HG03039 (cell line): ENCODE measurements at regions not wholly inside any gene's neighbourhood (a gene's known extent, or its start where the extent isn't known, plus 50 kb on each side); places are given as distances from the start of the nearest gene placed in this dataset.
"Not testable (repeated sequence)": the region's sequence is repeated elsewhere in the genome, so short reads cannot be mapped to it uniquely, and the experiment has no call there.

Source experiments
- ATAC-seq: cut with Tn5 transposase; IDR thresholded peaks from one replicate; pipeline ENCODE4 v1.9.1; 2021; ENCODE audit warnings: mild to moderate bottlenecking, moderate library complexity; ENCODE audit not compliant: unreplicated experiment

DNA sequence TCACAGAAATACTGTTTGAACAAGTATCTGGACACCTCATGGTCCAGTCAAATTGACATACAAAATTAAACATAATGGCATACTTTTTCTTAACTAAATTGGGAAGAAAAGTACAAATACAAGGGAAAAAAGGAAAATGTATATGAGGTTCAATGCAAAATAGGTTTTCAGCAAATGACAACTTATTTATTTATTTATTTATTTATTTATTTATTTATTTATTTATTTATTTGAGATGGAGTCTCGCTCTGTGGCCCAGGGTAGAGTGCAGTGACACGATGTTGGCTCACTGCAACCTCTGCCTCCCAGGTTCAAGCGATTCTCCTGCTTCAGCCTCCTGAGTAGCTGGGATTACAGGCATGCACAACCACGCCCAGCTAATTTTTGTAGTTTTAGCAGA lies 424.9 kb upstream of the AKR1E2 start:
- ATAC-seq, result not testable (repeated sequence)

- ATAC-seq, result no peak
These were observed 426.5 kb upstream of the AKR1E2 start for GRCh38 chr10:4399556-4399955.

DNA sequence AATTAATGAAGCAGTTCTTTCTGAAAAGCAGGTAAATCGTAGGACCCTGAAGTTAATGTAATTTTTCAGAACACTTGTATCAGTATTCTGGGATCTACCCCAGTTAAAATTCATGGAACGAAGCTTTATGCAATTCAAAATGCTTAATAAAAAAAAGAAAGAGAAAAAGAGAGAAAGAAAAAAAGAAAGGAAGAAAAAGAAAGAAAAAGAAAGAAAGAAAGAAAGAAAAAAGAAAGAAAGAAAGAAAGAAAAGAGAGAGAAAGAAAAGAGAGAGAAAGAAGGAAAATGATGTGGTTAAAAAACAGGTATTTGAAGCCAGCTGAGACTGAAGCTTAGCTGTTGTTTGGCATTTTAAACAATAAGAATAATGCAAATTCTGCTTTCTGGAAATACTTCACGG lies 427.4 kb upstream of the AKR1E2 start:
- no peak for ATAC-seq

DNA sequence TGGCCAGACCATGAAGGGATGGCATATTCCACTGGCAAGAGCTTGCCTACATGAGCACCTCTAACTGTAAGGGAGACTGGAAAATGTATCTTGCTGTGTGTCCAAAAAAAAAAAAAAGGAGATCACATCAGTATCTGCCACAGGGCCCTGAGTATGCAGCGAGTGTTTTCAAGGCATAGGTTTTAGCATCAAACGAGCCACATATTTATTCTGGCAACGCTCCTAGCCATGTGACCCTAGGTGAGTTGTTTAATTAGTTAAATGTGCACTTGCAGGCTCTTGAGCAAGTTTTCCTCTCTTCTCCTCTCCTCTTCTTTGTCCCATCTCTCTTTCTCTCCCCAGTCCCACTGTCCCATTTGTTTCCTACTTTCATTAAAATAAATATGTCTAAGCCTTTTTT lies 428.7 kb upstream of the AKR1E2 start:
- no peak for ATAC-seq

DNA sequence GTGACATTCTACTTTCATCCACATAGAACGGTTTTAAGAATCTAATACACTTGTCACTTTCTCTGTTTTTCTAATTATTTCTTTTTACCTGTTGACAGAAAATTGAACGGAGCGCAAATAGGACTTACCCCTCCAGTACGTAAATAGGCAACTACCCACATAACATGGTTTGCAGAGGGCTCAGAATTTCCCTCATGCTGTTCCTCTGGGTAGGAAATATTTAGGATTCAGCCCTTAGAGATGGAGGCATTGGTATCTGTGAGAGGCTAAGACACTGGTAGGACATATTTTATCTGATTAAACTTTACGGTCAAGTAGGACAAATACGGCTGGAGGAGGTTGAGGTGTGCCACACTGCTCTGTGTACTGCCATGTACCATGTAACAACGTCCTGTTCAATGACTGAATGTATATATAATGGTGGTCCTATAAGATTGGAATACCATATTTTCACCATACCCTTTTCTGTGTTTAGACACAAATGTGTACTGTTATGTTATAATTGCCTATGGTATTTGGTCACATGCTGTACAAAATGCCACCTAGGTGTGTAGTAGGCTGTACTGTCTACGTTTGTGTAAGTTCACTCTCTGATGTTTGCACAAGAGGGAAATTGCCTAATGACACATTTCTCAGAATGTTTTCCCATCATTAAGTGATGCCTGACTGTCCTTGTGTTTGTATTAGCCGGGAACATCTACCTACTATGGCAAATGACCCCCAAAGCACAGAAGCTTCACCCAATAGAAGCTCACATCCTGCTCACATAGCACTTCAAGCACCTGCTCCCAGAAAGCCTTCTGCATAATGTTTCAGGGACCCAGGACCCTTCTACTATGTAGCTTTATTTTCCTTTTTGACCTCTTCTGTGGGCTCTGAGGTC lies 429.4 kb upstream of the AKR1E2 start:
- ATAC-seq, result no peak

DNA sequence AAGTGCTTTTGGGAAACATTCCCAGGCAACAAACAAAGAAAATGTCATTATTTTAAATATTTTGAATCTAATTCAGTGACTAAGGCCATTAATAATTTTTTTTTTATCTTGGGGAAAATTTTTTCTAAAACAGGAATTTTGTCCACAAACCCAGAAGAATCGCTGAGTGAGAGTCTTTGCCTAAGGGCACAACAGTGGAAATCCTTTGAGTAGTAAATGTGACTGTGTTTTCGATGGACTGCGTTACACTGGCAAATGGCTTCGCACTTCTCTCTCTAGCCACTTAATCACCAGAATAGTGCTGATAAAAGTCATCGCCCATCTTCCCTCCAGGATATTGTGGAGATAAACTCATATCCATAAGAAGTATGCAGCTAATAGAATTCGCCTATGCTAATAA lies 430.3 kb upstream of the AKR1E2 start:
- no peak for ATAC-seq

- not testable (repeated sequence) for ATAC-seq
These were observed 431.6 kb upstream of the AKR1E2 start for GRCh38 chr10:4394455-4394854.

DNA sequence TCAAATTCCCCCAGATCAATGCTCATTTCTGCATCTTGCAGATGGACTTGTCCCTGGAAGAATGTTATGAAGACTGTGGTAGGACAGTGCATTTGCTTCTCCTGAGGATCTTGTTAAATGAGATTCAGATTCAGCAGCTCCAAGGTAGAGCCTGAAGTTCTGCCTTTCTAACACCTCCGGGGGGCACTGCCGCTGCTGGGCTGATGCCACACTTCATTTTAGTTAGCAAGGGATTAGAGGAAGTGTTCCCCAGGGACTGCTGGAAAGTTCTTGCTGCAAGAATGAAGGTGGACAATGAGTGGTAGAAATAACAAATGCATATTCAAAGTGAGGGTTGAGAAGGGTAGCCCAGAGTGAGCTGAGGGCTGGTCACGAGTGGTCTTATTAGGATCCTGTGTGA lies 434.3 kb upstream of the AKR1E2 start:
- ATAC-seq, result no peak

GRCh38 chr10:4390219-4390618 lies 435.8 kb upstream of the AKR1E2 start:
- ATAC-seq, result no peak

- ATAC-seq, result no peak
These were observed 440.7 kb upstream of the AKR1E2 start for GRCh38 chr10:4385231-4385870.

GRCh38 chr10:4384245-4384644 lies 441.8 kb upstream of the AKR1E2 start:
- no peak for ATAC-seq

DNA sequence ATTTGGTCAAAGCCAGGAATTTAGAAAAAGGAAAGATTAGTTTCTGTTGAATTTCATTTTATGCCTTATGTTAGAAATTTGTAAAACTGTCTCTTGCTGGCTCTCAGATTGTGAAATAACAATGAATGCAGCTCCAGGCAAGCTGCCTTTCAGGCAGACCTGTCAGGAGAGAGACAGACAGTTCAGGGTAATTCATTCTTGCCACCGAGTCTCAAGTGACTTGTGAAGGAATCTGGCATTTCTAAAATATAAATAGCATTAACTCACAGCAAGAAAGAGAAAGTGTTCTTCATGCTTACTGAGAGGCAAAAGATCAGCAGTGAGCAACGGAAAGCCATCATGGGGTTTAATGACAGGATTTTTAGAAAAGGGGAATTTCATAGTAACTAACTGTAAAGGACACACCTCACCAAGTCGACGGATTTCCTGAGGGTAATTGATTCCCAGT lies 442.3 kb upstream of the AKR1E2 start:
- no peak for ATAC-seq

GRCh38 chr10:4382811-4383210 lies 443.2 kb upstream of the AKR1E2 start:
- no peak for ATAC-seq

DNA sequence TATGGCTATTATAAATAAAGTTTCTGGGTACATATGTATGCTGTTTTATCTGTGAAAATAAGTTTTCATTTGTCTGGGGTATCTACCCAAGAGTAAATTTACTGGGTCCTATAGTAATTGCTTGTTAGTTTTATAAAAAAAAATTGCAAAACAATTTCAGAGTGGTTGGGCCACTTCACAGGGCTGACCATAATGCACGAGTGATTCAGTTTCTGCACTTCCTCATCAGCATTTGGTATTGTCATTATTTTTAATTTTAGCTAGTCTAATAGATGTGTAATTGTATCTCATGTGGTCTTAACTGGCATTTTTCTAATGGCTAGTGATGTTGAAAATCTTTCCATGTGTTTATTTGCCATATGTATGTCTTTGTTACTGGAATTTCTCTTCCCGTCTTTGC lies 452.4 kb upstream of the AKR1E2 start:
- ATAC-seq, result no peak

- no peak for ATAC-seq
These were observed 452.9 kb upstream of the AKR1E2 start for GRCh38 chr10:4373098-4373497.

DNA sequence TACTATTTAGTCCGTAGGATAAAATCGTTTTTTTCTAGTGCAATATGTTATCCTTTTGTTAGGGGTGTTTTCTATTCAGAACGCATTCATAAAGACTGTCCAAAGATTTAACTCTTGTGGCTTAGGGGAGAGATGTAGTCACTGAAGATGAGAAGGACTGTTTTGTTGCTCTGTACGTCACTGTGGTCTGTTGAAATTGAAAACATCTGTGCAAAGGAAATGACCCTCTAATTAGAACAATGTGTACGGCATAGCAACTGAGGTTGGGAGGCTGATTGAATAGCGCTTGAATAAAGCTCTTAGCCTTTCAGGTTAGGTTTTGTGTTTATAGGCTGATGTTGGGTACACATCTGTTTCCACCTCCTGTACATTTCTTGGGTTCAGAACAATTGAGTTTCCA lies 453.4 kb upstream of the AKR1E2 start:
- no peak for ATAC-seq

DNA sequence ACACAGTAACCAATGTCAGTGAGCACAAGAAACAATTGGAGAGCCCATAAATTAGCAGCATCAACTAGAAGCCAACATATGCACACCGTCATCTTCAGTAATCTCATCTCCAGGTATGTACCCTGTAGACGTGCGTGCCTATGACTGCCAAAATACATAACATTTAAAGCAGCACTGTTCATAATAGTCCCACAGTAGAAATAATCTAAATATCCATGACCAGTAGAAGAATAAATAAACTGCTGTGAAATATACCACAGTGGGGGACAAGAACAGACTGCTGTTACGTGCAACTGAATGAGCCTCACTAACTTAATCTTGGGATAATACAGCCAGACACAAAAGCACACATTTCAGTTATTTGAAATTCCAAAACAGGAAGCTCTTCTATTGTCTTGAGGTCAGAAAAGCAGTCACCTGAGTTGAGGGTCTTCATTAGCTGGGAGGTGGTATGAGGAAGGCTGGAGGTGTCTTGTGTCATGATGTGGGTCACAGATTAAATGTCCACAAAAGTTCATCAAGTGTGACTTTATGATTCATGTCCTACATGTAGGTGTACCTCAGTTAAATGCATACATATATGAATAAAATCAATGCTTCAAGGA lies 454.2 kb upstream of the AKR1E2 start:
- ATAC-seq, result no peak

DNA sequence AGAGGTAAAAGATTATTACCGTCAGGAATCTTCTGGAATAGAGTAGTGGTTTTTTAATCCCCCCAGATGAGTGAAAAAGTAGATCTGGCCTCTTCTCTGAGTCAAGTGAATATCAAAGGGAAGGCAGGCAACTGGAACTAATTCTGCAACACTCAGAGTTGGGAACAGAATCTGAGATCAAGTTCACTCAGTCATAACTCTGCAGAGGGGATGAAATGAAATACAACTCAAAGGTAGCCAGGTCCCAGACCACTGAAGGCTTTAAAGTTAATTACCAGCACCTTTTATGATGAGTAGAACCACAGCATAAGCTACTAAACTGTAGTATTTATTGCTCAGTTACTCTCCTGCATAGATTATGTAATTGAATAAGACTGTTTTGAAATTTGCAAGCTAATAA lies 455.6 kb upstream of the AKR1E2 start:
- no peak for ATAC-seq

DNA sequence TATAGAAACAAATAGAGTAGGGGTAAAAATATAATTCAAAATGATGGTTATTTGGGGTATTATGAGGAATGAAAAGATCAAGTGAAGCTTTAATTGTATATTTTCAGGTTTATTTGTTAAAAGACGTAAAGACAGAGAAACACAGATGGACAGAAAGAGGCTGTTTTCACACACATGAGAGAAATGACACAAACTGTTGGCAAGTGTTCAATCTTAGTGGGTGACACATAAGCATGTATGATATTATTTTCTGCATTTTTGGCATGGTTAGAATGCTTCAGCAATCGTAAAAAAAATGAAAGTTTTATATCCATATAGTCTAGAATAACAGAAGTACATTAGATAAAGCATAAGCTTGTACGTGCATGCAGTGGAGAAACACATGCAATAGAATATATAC lies 464.4 kb upstream of the AKR1E2 start:
- ATAC-seq, result no peak

GRCh38 chr10:4359003-4359402 lies 467.0 kb upstream of the AKR1E2 start:
- ATAC-seq, result no peak

- no peak for ATAC-seq
These were observed 468.1 kb upstream of the AKR1E2 start for GRCh38 chr10:4357911-4358310.

DNA sequence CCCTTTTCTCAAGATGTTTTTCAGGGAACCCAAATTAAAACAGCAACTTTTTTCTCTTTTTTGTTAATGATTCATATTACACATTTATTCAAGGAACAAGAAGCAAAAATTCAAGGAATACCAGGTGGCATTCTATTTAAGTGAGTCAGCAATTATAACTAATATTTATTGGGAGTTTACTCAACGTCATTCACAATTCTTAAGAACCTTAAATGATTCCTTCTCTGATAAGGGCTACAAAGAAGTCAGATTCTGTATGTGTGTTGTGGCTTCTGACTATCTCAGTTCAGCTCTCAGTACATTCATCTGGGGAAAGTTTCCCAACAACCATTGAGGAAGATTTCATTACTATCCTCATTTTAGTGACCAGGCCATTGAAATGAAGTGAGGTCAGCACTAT lies 470.7 kb upstream of the AKR1E2 start:
- ATAC-seq, result no peak
